GM18909 (cell line): ENCODE measurements at regions not wholly inside any gene's neighbourhood (a gene's known extent, or its start where the extent isn't known, plus 50 kb on each side); places are given as distances from the start of the nearest gene placed in this dataset.

Source experiments
- ATAC-seq: cut with Tn5 transposase; IDR thresholded peaks from one replicate; pipeline ENCODE4 v1.9.1; 2021; ENCODE audit warnings: mild to moderate bottlenecking; ENCODE audit not compliant: unreplicated experiment, poor library complexity

- no peak for ATAC-seq
These were observed 329.4 kb downstream of the ELAVL2 start for GRCh38 chr9:23496489-23497136.

GRCh38 chr9:23497137-23497504 is 328.9 kb downstream of the ELAVL2 start:
- ATAC-seq, result no peak

- ATAC-seq, result no peak
These were observed 324.0 kb downstream of the ELAVL2 start for GRCh38 chr9:23502004-23502403.

- ATAC-seq, result no peak
These were observed 303.1 kb downstream of the ELAVL2 start for GRCh38 chr9:23522952-23523351.

- ATAC-seq, result no peak
These were observed 301.4 kb downstream of the ELAVL2 start for GRCh38 chr9:23524607-23525155.

GRCh38 chr9:23526806-23527205 is 299.2 kb downstream of the ELAVL2 start:
- ATAC-seq, result no peak

- ATAC-seq, result no peak
These were observed 293.8 kb downstream of the ELAVL2 start for GRCh38 chr9:23532282-23532681.

GRCh38 chr9:23537192-23538066 is 288.6 kb downstream of the ELAVL2 start:
- ATAC-seq, result no peak

GRCh38 chr9:23538067-23538402 is 288.0 kb downstream of the ELAVL2 start:
- no peak for ATAC-seq

- ATAC-seq, result no peak
These were observed 287.5 kb downstream of the ELAVL2 start for GRCh38 chr9:23538461-23539003.

- ATAC-seq, result no peak
These were observed 286.7 kb downstream of the ELAVL2 start for GRCh38 chr9:23539311-23539710.

- ATAC-seq, result no peak
These were observed 284.1 kb downstream of the ELAVL2 start for GRCh38 chr9:23541976-23542375.

- ATAC-seq, result no peak
These were observed 283.6 kb downstream of the ELAVL2 start for GRCh38 chr9:23542438-23542837.

GRCh38 chr9:23542927-23543326 is 283.1 kb downstream of the ELAVL2 start:
- ATAC-seq, result no peak

- ATAC-seq, result no peak
These were observed 282.6 kb downstream of the ELAVL2 start for GRCh38 chr9:23543419-23543818.

- no peak for ATAC-seq
These were observed 280.3 kb downstream of the ELAVL2 start for GRCh38 chr9:23545728-23546127.

GRCh38 chr9:23551311-23551721 is 274.7 kb downstream of the ELAVL2 start:
- no peak for ATAC-seq

GRCh38 chr9:23551929-23552707 is 273.9 kb downstream of the ELAVL2 start:
- no peak for ATAC-seq

- no peak for ATAC-seq
These were observed 273.0 kb downstream of the ELAVL2 start for GRCh38 chr9:23552876-23553601.

- no peak for ATAC-seq
These were observed 271.4 kb downstream of the ELAVL2 start for GRCh38 chr9:23554686-23555085.
